SU-DHL-6 (cell line): ENCODE measurements at regions not wholly inside any gene's neighbourhood (a gene's known extent, or its start where the extent isn't known, plus 50 kb on each side); places are given as distances from the start of the nearest gene placed in this dataset.

Experiments used
- H2AFZ ChIP-seq: fragments of 200-600 bp; sonication (generic); 2 replicates; pipeline ENCODE4 v1.6.1; 2014; ENCODE audit warnings: low read depth, mild to moderate bottlenecking, moderate library complexity, mixed read lengths, antibody characterized with exemption, low read length; ENCODE audit not compliant: severe bottlenecking
- H3F3A ChIP-seq: fragments of 200-600 bp; shearing (Covaris generic); 2 replicates; pipeline ENCODE4 v1.6.0; 2016; ENCODE audit warnings: antibody characterized with exemption, mild to moderate bottlenecking; ENCODE audit not compliant: insufficient read depth
- H3K27ac ChIP-seq: fragments of 200-600 bp; sonication (generic); 2 replicates; pipeline ENCODE4 v1.5.1; 2016; ENCODE audit warnings: low read depth, mild to moderate bottlenecking, low read length, moderate library complexity, mixed read lengths
- H3K27me3 ChIP-seq: fragments of 200-600 bp; sonication (generic), shearing (Covaris generic); 2 replicates; pipeline ENCODE4 v1.6.0; 2014; ENCODE audit warnings: mild to moderate bottlenecking, low read length
- H3K36me3 ChIP-seq: fragments of 200-600 bp; sonication (generic); 2 replicates; pipeline ENCODE4 v1.6.1; 2014; ENCODE audit warnings: mild to moderate bottlenecking, low read length, mixed read lengths
- H3K4me2 ChIP-seq: fragments of 300-600, 200-600 bp; shearing (Covaris generic), sonication (generic); 2 replicates; pipeline ENCODE4 v1.6.0; 2014; ENCODE audit warnings: low read length, low read depth, mild to moderate bottlenecking; ENCODE audit not compliant: poor library complexity, severe bottlenecking
- H3K4me3 ChIP-seq: fragments of 200-600 bp; sonication (generic); 2 replicates; pipeline ENCODE4 v1.5.1; 2014; ENCODE audit warnings: antibody characterized with exemption, low read length, mild to moderate bottlenecking, mixed read lengths; ENCODE audit not compliant: insufficient read depth, poor library complexity, severe bottlenecking
- H3K79me2 ChIP-seq: fragments of 200-600 bp; sonication (generic); 2 replicates; pipeline ENCODE4 v1.6.1; 2014; ENCODE audit warnings: mild to moderate bottlenecking, low read length, moderate library complexity; ENCODE audit not compliant: insufficient read depth
- H3K9ac ChIP-seq: fragments of 200-600 bp; sonication (generic); 2 replicates; pipeline ENCODE4 v1.7.0; 2014; ENCODE audit warnings: mild to moderate bottlenecking, low read length
- H3K9me2 ChIP-seq: fragments of 200-600 bp; sonication (generic); replicated peaks from 2 replicates; pipeline ENCODE4 v1.6.1; 2014; ENCODE audit warnings: low read length; ENCODE audit not compliant: insufficient read depth
- H3K9me3 ChIP-seq: fragments of 200-600 bp; sonication (generic); 2 replicates; pipeline ENCODE4 v1.6.1; 2014; ENCODE audit warnings: low read length, mixed read lengths; ENCODE audit not compliant: insufficient read depth
- H4K20me1 ChIP-seq: fragments of 200-600 bp; sonication (generic); 2 replicates; pipeline ENCODE4 v1.6.1; 2014; ENCODE audit warnings: low read depth, mild to moderate bottlenecking, antibody characterized with exemption, low read length, moderate library complexity, mixed read lengths
- EZH2phosphoT487 ChIP-seq: fragments of 200-600 bp; sonication (generic), shearing (Covaris generic); conservative IDR thresholded peaks from 2 replicates; pipeline ENCODE4 v1.6.1; 2018; ENCODE audit warnings: mild to moderate bottlenecking, antibody characterized with exemption, low read length, moderate library complexity, mixed read lengths
- TF ChIP-seq, protein P1 (sequence below): fragments of 200-600 bp; sonication (generic); IDR thresholded peaks from one replicate; pipeline ENCODE4 v1.5.1; 2017; ENCODE audit warnings: antibody characterized with exemption, mild to moderate bottlenecking, low read length, moderate library complexity; ENCODE audit not compliant: insufficient read depth, poor library complexity, severe bottlenecking

DNA sequence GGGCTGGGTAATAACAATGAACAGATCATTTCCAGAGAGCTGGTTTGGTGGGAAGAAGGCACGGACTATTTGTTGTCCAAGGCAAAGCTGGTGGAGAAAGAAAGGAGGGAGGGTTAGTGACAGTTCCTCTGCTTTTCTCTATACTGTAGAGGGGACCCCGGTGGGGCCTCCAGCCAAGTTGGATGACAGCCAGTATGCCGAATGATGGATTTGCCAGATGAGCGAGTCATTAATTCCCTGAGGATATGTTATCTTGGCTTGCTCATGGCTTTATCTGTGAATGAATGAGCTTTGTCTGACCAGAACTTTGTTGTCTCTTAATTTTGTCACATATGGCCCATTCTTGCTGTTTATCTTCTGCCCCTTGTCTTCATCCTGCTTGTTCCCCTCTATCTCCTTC lies 158.6 kb upstream of the GLRA1 start:
- Histone ChIP-seq H3K4me2 (no peak overlapping the region), H3K27ac (no peak overlapping the region), H3K9me2 (no peaks in the 10 kb centered on the region), H3K4me3 (no peak overlapping the region), H3K79me2 (no peaks in the 10 kb centered on the region), H2AFZ (no peak overlapping the region), H3F3A (no peaks in the 10 kb centered on the region), H3K9ac (no peak overlapping the region), H3K36me3 (no peaks in the 10 kb centered on the region), H4K20me1 (no peaks in the 10 kb centered on the region), H3K27me3 (no peaks in the 10 kb centered on the region), H3K9me3 (no peaks in the 10 kb centered on the region)
- TF ChIP-seq, protein P1, sequence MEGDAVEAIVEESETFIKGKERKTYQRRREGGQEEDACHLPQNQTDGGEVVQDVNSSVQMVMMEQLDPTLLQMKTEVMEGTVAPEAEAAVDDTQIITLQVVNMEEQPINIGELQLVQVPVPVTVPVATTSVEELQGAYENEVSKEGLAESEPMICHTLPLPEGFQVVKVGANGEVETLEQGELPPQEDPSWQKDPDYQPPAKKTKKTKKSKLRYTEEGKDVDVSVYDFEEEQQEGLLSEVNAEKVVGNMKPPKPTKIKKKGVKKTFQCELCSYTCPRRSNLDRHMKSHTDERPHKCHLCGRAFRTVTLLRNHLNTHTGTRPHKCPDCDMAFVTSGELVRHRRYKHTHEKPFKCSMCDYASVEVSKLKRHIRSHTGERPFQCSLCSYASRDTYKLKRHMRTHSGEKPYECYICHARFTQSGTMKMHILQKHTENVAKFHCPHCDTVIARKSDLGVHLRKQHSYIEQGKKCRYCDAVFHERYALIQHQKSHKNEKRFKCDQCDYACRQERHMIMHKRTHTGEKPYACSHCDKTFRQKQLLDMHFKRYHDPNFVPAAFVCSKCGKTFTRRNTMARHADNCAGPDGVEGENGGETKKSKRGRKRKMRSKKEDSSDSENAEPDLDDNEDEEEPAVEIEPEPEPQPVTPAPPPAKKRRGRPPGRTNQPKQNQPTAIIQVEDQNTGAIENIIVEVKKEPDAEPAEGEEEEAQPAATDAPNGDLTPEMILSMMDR, result no peak
- TF ChIP-seq EZH2phosphoT487, result no peak

DNA sequence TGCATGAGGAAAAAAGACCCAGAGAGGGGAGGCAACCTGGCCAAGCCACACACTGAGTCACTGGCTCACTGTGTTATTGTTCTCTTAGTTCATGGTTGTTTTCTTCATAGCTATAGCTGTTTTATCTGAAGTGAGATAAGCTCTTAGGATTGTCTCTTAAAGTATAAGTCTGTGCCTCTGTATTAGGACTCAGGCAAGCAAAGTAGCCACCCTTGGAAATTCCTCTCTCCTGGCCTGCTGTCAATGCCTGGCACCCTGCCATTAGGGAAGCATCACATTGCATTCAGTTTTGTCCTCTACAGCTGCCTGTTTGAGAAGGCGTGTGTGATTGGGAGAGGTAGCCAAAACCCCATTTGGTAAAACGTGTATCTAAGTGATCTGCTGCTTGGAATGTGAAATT lies 147.4 kb upstream of the GLRA1 start:
- H3K36me3 ChIP-seq, result no peaks in the 10 kb centered on the region
- H2AFZ ChIP-seq, result no peak overlapping the region
- no peaks in the 10 kb centered on the region for H3K27me3 ChIP-seq
- no peak overlapping the region for H3K9ac ChIP-seq
- no peaks in the 10 kb centered on the region for H3K79me2 ChIP-seq
- H3K9me3 ChIP-seq, result no peaks in the 10 kb centered on the region
- TF ChIP-seq EZH2phosphoT487, result no peak
- TF ChIP-seq, protein P1, result no peak
- H3K4me3 ChIP-seq, result no peak overlapping the region
- no peak overlapping the region for H3K4me2 ChIP-seq
- no peaks in the 10 kb centered on the region for H3F3A ChIP-seq
- no peaks in the 10 kb centered on the region for H4K20me1 ChIP-seq
- no peaks in the 10 kb centered on the region for H3K9me2 ChIP-seq
- H3K27ac ChIP-seq, result no peak overlapping the region

DNA sequence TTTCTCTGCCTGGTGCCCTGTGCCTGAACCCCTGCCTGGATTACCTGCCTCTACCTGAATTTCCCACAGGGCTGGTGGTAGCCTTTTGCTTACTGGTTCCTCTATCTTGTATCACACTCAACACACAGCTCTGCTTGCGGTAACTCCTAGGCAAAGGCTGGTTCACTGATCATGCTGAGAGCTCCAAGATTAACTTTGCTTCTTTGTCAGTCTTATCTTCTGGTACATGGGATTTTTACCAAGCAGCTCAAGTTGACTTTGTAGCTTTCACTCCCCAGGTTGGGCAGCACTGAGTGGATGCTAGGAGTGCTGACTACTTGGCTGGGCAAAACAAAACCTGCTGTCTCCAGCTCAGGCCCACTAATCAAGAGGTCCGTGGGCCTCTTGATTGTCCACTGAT lies 145.9 kb upstream of the GLRA1 start:
- no peak overlapping the region for H3K4me3 ChIP-seq
- no peaks in the 10 kb centered on the region for H3K79me2 ChIP-seq
- H3K27ac ChIP-seq, result no peak overlapping the region
- no peaks in the 10 kb centered on the region for H3K9me2 ChIP-seq
- H3K4me2 ChIP-seq, result no peak overlapping the region
- no peaks in the 10 kb centered on the region for H3F3A ChIP-seq
- H3K36me3 ChIP-seq, result no peaks in the 10 kb centered on the region
- no peak overlapping the region for H2AFZ ChIP-seq
- no peaks in the 10 kb centered on the region for H4K20me1 ChIP-seq
- no peaks in the 10 kb centered on the region for H3K27me3 ChIP-seq
- TF ChIP-seq EZH2phosphoT487, result no peak
- TF ChIP-seq, protein P1, result no peak
- no peaks in the 10 kb centered on the region for H3K9me3 ChIP-seq
- no peak overlapping the region for H3K9ac ChIP-seq

DNA sequence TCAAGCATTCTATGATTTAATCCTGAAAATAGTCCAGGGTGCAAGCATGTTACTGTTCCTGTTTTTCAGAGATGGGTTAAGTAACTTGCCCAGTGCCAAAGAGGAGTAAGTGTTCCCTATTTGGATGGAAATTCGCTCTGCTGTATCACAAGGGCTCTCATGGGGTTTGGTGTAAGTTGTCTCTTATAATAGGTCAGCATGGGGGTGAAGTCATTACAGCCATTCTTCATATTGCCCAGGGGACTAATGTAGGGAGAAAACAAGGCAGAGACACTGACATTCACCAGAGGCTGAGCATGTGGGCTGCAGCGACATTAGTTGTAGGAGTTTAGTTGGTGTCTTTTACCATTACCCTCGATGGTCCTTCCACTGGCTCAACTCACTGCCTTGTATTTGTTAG lies 142.1 kb upstream of the GLRA1 start:
- Histone ChIP-seq H3K27me3 (no peaks in the 10 kb centered on the region), H3K79me2 (no peaks in the 10 kb centered on the region), H3K9ac (no peak overlapping the region), H3K4me2 (no peak overlapping the region), H3K4me3 (no peak overlapping the region), H4K20me1 (no peaks in the 10 kb centered on the region), H3K27ac (no peak overlapping the region), H3F3A (no peaks in the 10 kb centered on the region), H3K36me3 (no peaks in the 10 kb centered on the region), H3K9me2 (no peaks in the 10 kb centered on the region), H3K9me3 (no peaks in the 10 kb centered on the region), H2AFZ (no peak overlapping the region)
- TF ChIP-seq, protein P1, result no peak
- no peak for TF ChIP-seq EZH2phosphoT487
